PFSK-1 (cell line): ENCODE measurements at regions not wholly inside any gene's neighbourhood (a gene's known extent, or its start where the extent isn't known, plus 50 kb on each side); places are given as distances from the start of the nearest gene placed in this dataset.

Experiments
- FOXP2 ChIP-seq: optimal IDR thresholded peaks from 2 replicates; pipeline ENCODE3; 2011; ENCODE audit warnings: borderline replicate concordance, control low read depth, inconsistent platforms; ENCODE audit not compliant: insufficient read depth; ENCODE audit errors: extremely low read length, extremely low read depth
- POLR2AphosphoS5 ChIP-seq: IDR thresholded peaks from 2 replicates; pipeline ENCODE4 v1.6.1; 2012; ENCODE audit warnings: low read depth, mild to moderate bottlenecking, control low read depth, low read length, moderate library complexity
- SIN3A ChIP-seq: IDR thresholded peaks from 2 replicates; pipeline ENCODE4 v1.6.1; 2012; ENCODE audit warnings: mild to moderate bottlenecking, low read length, moderate library complexity, borderline replicate concordance; ENCODE audit not compliant: insufficient read depth
- TAF1 ChIP-seq: IDR thresholded peaks from 2 replicates; pipeline ENCODE4 v1.6.1; 2012; ENCODE audit warnings: low read length, control low read depth, borderline replicate concordance; ENCODE audit not compliant: insufficient read depth
- TF ChIP-seq, protein P1 (sequence below), 2 experiments: IDR thresholded peaks; 2 replicates each; pipeline versions ENCODE4 v1.6.1 to v1.8.0; 2011 to 2012; ENCODE audit warnings: low read depth in 2 of 2, low read length in 2 of 2, control low read depth in 1 of 2, inconsistent platforms in 1 of 2, mild to moderate bottlenecking in 1 of 2, moderate library complexity in 1 of 2; ENCODE audit not compliant: insufficient read depth in 1 of 2

DNA sequence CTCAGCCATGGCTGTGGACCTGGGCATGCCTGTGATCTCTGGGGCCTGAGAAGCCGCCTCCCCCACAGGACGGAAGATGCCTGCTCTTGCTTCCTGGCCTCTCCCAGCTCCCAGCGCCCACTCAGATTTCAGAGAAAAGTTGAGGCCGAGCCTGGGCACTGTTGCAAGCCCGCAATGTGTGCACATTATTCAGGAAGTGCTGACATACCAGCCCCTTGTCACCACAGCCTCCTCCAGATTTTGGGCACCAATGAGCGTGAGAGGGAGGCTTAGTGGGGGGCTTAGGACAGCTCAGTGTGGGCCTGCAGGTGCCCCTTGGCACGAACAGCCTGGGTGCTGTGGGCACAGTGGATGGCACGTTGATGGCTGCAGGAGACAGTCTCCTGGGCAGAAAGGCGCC lies 1400.9 kb upstream of the ALCAM start:
- TF ChIP-seq, protein P1, sequence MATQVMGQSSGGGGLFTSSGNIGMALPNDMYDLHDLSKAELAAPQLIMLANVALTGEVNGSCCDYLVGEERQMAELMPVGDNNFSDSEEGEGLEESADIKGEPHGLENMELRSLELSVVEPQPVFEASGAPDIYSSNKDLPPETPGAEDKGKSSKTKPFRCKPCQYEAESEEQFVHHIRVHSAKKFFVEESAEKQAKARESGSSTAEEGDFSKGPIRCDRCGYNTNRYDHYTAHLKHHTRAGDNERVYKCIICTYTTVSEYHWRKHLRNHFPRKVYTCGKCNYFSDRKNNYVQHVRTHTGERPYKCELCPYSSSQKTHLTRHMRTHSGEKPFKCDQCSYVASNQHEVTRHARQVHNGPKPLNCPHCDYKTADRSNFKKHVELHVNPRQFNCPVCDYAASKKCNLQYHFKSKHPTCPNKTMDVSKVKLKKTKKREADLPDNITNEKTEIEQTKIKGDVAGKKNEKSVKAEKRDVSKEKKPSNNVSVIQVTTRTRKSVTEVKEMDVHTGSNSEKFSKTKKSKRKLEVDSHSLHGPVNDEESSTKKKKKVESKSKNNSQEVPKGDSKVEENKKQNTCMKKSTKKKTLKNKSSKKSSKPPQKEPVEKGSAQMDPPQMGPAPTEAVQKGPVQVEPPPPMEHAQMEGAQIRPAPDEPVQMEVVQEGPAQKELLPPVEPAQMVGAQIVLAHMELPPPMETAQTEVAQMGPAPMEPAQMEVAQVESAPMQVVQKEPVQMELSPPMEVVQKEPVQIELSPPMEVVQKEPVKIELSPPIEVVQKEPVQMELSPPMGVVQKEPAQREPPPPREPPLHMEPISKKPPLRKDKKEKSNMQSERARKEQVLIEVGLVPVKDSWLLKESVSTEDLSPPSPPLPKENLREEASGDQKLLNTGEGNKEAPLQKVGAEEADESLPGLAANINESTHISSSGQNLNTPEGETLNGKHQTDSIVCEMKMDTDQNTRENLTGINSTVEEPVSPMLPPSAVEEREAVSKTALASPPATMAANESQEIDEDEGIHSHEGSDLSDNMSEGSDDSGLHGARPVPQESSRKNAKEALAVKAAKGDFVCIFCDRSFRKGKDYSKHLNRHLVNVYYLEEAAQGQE (IDR thresholded peaks at IDR 0.05; ENCODE audit: insufficient read depth in 1 of 2, low read depth in 2 of 2, low read length in 2 of 2), result no peak
- no peak for TF ChIP-seq SIN3A
- TF ChIP-seq POLR2AphosphoS5, result no peak
- TF ChIP-seq TAF1, result no peak
- TF ChIP-seq FOXP2, result no peak

DNA sequence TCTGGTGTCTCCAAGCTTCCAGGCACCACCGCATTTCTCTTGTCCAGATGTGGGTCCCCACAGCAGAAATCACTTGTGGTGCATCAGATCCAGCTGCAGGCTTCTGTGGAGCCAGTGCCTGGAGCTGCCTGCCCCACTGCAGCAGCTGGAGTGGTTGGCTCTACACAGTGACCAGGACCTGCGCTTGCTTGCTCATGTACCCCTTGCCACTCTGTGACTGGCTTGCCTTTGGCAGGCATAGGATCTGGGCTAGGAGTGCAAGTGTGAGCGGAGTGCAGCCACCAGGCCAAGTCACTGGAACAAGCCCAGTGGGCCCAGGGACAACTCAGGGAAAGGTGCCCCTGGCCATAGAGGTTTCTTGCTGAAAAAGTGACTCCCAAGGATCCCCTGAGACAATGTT lies 1400.0 kb upstream of the ALCAM start:
- TF ChIP-seq, protein P1 (IDR thresholded peaks at IDR 0.05; ENCODE audit: insufficient read depth in 1 of 2, low read depth in 2 of 2, low read length in 2 of 2), result no peak
- TF ChIP-seq TAF1, result no peak
- no peak for TF ChIP-seq SIN3A
- TF ChIP-seq POLR2AphosphoS5, result no peak
- TF ChIP-seq FOXP2, result no peak

DNA sequence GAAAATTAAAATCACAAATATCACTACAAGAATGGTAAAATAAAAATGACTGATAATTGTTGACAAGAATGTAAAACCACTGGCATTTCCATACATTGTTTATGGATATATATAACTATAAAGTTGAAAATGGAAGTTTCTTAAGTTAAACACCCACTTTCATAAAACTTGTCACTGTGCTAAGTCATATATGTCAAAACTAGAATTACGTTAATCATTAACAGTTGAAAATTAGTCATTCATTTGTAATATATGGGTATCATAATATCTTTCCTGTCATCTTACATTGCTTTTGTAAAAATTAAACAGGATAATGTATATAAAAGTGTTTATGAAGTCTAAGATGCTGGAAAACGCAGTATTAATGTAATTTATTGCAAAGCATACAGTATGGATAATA lies 1398.6 kb upstream of the ALCAM start:
- no peak for TF ChIP-seq TAF1
- TF ChIP-seq, protein P1 (IDR thresholded peaks at IDR 0.05; ENCODE audit: insufficient read depth in 1 of 2, low read depth in 2 of 2, low read length in 2 of 2), result no peak
- TF ChIP-seq POLR2AphosphoS5, result no peak
- TF ChIP-seq SIN3A, result no peak
- TF ChIP-seq FOXP2, result no peak

DNA sequence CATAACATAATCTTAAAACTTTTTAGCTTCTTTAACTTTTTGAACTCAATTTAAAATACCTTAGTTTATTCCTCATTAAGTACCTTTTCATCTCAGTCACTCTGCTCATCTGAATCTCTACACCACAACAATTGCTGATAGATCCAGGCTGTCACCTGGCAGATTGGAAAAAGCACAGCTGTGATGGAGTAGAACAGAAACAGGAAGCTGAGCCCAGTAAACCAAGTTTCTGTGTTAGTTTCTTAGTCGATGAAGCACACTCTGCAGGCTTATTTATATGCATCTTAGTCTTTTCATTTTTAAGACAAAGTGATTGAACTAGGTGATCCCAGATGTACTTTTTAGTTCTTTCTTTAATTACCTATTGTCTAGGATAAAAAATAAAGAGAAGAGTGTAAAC lies 1398.0 kb upstream of the ALCAM start:
- TF ChIP-seq TAF1, result no peak
- TF ChIP-seq FOXP2, result no peak
- no peak for TF ChIP-seq SIN3A
- TF ChIP-seq, protein P1 (IDR thresholded peaks at IDR 0.05; ENCODE audit: insufficient read depth in 1 of 2, low read depth in 2 of 2, low read length in 2 of 2), result no peak
- TF ChIP-seq POLR2AphosphoS5, result no peak

DNA sequence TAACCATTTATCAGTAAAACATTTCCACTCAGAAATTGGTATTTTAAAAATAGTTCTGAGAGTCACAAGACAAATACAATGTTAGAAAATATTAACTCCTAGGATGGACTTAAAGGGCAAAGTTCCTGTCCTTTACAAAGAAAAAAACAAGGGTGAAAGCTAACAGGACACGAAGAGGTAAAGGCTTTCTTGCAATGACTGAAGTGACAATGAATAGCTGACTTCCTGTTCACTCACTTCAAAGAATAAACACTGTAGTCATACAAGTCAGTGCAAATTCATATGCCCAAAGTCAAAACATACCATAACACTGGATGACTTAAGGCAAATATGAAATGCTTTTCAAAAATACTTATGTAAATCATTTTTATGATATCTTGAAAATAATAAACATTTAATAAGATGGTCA lies 1389.8 kb upstream of the ALCAM start:
- no peak for TF ChIP-seq FOXP2
- TF ChIP-seq, protein P1 (IDR thresholded peaks at IDR 0.05; ENCODE audit: insufficient read depth in 1 of 2, low read depth in 2 of 2, low read length in 2 of 2), result no peak
- no peak for TF ChIP-seq TAF1
- no peak for TF ChIP-seq SIN3A
- no peak for TF ChIP-seq POLR2AphosphoS5
